GM23338 (cell line): ENCODE measurements at regions not wholly inside any gene's neighbourhood (a gene's known extent, or its start where the extent isn't known, plus 50 kb on each side); places are given as distances from the start of the nearest gene placed in this dataset. TPM values are rescaled to one million over a fixed set of nuclear protein-coding genes. Genes with fewer than 3 reads are reported as not detected.
"Not testable (repeated sequence)": the region's sequence is repeated elsewhere in the genome, so short reads cannot be mapped to it uniquely, and the experiment has no call there.

Experiments used
- ATAC-seq: fragments of 200-7000 bp; cut with Tn5 transposase; 3 replicates; pipeline ENCODE4 v1.9.1; 2020
- DNase-seq: peaks from one replicate; pipeline ENCODE4 v3.0.0-alpha.2; 2015; ENCODE audit warnings: low spot score
- H2AFZ ChIP-seq: fragments of 200-600 bp; sonication (generic); 2 replicates; pipeline ENCODE4 v1.8.0; 2016; ENCODE audit warnings: antibody characterized with exemption, mild to moderate bottlenecking, moderate library complexity
- H3F3A ChIP-seq: fragments of 200-600 bp; sonication (generic); replicated peaks from 2 replicates; pipeline ENCODE4 v1.8.0; 2017; ENCODE audit warnings: antibody characterized with exemption, mixed run types, low read depth
- H3K27ac ChIP-seq: fragments of 200-600 bp; sonication (generic); 2 replicates; pipeline ENCODE4 v1.6.1; 2016; ENCODE audit warnings: low read depth
- H3K27me3 ChIP-seq: fragments of 200-600 bp; sonication (generic); 2 replicates; pipeline ENCODE4 v1.8.0; 2016; ENCODE audit warnings: mild to moderate bottlenecking, mixed run types, moderate library complexity; ENCODE audit not compliant: insufficient read depth
- H3K36me3 ChIP-seq: fragments of 200-600 bp; sonication (generic); 2 replicates; pipeline ENCODE4 v1.8.0; 2016; ENCODE audit warnings: mild to moderate bottlenecking; ENCODE audit not compliant: insufficient read depth
- H3K4me1 ChIP-seq: fragments of 200-600 bp; sonication (generic); 2 replicates; pipeline ENCODE4 v1.8.0; 2016; ENCODE audit warnings: mild to moderate bottlenecking, moderate library complexity; ENCODE audit not compliant: insufficient read depth
- H3K4me2 ChIP-seq: fragments of 200-600 bp; sonication (generic); 2 replicates; pipeline ENCODE4 v1.7.1; 2017; ENCODE audit warnings: mixed run types
- H3K4me3 ChIP-seq: fragments of 200-600 bp; sonication (generic); 2 replicates; pipeline ENCODE4 v1.6.1; 2016; ENCODE audit warnings: mixed run types
- H3K79me2 ChIP-seq: fragments of 200-600 bp; sonication (generic); replicated peaks from 2 replicates; pipeline ENCODE4 v1.8.0; 2017; ENCODE audit warnings: mild to moderate bottlenecking; ENCODE audit not compliant: insufficient read depth
- H3K9me2 ChIP-seq: fragments of 200-600 bp; sonication (generic); 2 replicates; pipeline ENCODE4 v1.8.0; 2017; ENCODE audit not compliant: insufficient read depth
- H4K20me1 ChIP-seq: fragments of 200-600 bp; sonication (generic); replicated peaks from 2 replicates; pipeline ENCODE4 v1.8.0; 2017; ENCODE audit warnings: mild to moderate bottlenecking; ENCODE audit not compliant: insufficient read depth
- H3K27ac Mint-ChIP-seq: 2 replicates; pipeline ENCODE4 v1.8.0; 2020; ENCODE audit warnings: inconsistent platforms, mild to moderate bottlenecking, moderate library complexity, mixed read lengths
- H3K27me3 Mint-ChIP-seq: 3 replicates; pipeline ENCODE4 v1.8.0; 2022; ENCODE audit warnings: low read depth, mild to moderate bottlenecking, moderate library complexity, mixed read lengths, inconsistent platforms; ENCODE audit not compliant: insufficient read depth, poor library complexity
- H3K36me3 Mint-ChIP-seq: 3 replicates; pipeline ENCODE4 v1.8.0; 2021; ENCODE audit warnings: low read depth, mild to moderate bottlenecking, inconsistent platforms, moderate library complexity, mixed read lengths
- H3K4me1 Mint-ChIP-seq: 3 replicates; pipeline ENCODE4 v1.8.0; 2020; ENCODE audit warnings: mild to moderate bottlenecking, inconsistent platforms, mixed read lengths
- H3K4me3 Mint-ChIP-seq: 3 replicates; pipeline ENCODE4 v1.8.0; 2021; ENCODE audit warnings: moderate library complexity, mild to moderate bottlenecking, inconsistent platforms, mixed read lengths
- H3K9me3 Mint-ChIP-seq: 3 replicates; pipeline ENCODE4 v1.8.0; 2020; ENCODE audit warnings: moderate library complexity, mild to moderate bottlenecking, inconsistent platforms, mixed read lengths
- small RNA-seq: library from RNA; depleted of rRNA; stranded (forward); fragments of <200 nt; gene quantifications from one replicate; pipeline ENCODE3, GENCODE V24; 2014; ENCODE audit warnings: low replicate concordance
- TF ChIP-seq, protein P1 (sequence below): IDR thresholded peaks from one replicate; pipeline ENCODE4 v1.6.1; 2018; ENCODE audit warnings: antibody characterized with exemption; ENCODE audit not compliant: unreplicated experiment

DNA sequence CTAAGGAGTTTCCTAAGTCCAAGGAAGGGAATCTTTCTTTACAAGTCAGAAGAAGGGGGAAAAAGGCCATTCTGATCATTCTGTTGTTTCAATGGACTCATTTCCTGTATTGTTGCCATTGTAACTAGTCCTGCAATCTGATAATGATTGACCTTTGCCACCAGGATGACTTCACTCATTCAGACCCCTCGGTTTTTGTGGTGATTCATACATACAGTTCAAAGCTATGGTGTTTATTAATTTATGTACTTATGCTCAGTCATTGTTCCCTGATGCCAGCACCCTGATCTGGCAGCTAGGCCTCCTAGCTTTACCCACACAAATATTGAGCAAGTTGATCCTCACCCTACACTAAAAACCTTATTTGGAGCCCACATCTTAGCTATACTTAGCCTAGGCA, 57.6 kb upstream of the ZNF519 start:
- Histone ChIP-seq H2AFZ (no peak overlapping the region), H3K27me3 (no peaks in the 10 kb centered on the region), H3K27ac (no peak overlapping the region), H3K79me2 (no peaks in the 10 kb centered on the region), H4K20me1 (no peaks in the 10 kb centered on the region), H3K36me3 (no peaks in the 10 kb centered on the region; the same call in 1 of the 2 replicates), H3K4me2 (no peak overlapping the region), H3F3A (no peaks in the 10 kb centered on the region), H3K9me2 (no peaks in the 10 kb centered on the region), H3K4me1 (no peaks in the 10 kb centered on the region), H3K4me3 (no peak overlapping the region)
- TF ChIP-seq, protein P1, sequence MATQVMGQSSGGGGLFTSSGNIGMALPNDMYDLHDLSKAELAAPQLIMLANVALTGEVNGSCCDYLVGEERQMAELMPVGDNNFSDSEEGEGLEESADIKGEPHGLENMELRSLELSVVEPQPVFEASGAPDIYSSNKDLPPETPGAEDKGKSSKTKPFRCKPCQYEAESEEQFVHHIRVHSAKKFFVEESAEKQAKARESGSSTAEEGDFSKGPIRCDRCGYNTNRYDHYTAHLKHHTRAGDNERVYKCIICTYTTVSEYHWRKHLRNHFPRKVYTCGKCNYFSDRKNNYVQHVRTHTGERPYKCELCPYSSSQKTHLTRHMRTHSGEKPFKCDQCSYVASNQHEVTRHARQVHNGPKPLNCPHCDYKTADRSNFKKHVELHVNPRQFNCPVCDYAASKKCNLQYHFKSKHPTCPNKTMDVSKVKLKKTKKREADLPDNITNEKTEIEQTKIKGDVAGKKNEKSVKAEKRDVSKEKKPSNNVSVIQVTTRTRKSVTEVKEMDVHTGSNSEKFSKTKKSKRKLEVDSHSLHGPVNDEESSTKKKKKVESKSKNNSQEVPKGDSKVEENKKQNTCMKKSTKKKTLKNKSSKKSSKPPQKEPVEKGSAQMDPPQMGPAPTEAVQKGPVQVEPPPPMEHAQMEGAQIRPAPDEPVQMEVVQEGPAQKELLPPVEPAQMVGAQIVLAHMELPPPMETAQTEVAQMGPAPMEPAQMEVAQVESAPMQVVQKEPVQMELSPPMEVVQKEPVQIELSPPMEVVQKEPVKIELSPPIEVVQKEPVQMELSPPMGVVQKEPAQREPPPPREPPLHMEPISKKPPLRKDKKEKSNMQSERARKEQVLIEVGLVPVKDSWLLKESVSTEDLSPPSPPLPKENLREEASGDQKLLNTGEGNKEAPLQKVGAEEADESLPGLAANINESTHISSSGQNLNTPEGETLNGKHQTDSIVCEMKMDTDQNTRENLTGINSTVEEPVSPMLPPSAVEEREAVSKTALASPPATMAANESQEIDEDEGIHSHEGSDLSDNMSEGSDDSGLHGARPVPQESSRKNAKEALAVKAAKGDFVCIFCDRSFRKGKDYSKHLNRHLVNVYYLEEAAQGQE: no peak
- Mint-ChIP-seq H3K27ac (no peak overlapping the region), H3K27me3 (no peaks in the 10 kb centered on the region), H3K9me3 (peaks cover 31% of the 10 kb centered on the region), H3K36me3 (no peaks in the 10 kb centered on the region), H3K4me1 (no peaks in the 10 kb centered on the region), H3K4me3 (no peak overlapping the region)
- no peak for ATAC-seq
- no peak for DNase-seq

DNA sequence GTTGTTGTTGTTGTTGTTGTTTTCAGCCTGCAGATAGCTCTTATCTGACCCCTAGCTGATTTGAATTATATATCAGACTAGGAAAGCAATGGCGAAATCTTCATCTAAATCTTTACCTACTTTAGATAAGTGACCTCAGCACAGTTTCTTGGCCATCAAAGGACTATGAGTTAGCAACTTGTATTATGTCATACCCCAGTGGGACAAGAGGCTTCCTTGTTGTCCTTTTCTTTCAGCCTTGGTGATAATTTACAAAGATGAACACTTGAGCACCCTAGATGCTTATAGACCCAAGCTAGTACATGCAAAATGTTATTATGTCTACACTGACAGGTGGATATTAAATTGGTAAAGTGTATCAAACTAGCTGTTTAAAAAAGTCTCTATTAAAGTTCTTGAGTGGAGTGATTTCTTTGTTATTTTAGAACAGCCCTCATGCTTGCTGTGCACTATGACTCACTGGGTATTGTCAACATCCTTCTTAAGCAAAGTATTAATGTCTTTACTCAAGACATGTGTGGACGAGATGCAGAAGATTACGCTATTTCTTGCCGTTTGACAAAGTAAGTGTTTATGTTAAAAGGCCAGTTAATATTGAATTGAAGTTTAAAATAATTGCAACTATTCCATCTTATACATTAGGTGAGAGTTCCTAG, 56.6 kb upstream of the ZNF519 start:
- ATAC-seq, H3K79me2 ChIP-seq, H3K9me2 ChIP-seq, H3K27ac ChIP-seq, DNase-seq, H3K27me3 Mint-ChIP-seq, H3K4me3 ChIP-seq, H3K27ac Mint-ChIP-seq, H3F3A ChIP-seq, H3K4me1 ChIP-seq, H3K4me2 ChIP-seq, H4K20me1 ChIP-seq, H3K27me3 ChIP-seq, H3K36me3 Mint-ChIP-seq, H3K36me3 ChIP-seq, H3K4me1 Mint-ChIP-seq, H3K4me3 Mint-ChIP-seq, H2AFZ ChIP-seq: not testable (repeated sequence)
- peaks cover 33% of the 10 kb centered on the region for H3K9me3 Mint-ChIP-seq

Small RNA genes lying in the stretch of these regions (small RNA-seq; reads per million reads assigned to genes)
- gene RNU6-316P: not detected
